Loucy (cell line): ENCODE measurements at regions not wholly inside any gene's neighbourhood (a gene's known extent, or its start where the extent isn't known, plus 50 kb on each side); places are given as distances from the start of the nearest gene placed in this dataset.

Source experiments
- H2AFZ ChIP-seq: fragments of 200-600 bp; sonication (generic); 2 replicates; pipeline ENCODE4 v1.6.0; 2016; ENCODE audit warnings: antibody characterized with exemption, mild to moderate bottlenecking, low read length, moderate library complexity
- H3F3A ChIP-seq: fragments of 200-600 bp; 2 replicates; pipeline ENCODE4 v1.6.0; 2016; ENCODE audit warnings: antibody characterized with exemption, low read depth, mild to moderate bottlenecking
- H3K27me3 ChIP-seq: fragments of 200-600 bp; sonication (generic); 2 replicates; pipeline ENCODE4 v1.6.1; 2014; ENCODE audit warnings: low read length, mild to moderate bottlenecking; ENCODE audit not compliant: insufficient read depth, poor library complexity, severe bottlenecking
- H3K36me3 ChIP-seq: fragments of 200-600 bp; sonication (generic); 2 replicates; pipeline ENCODE4 v1.6.1; 2016; ENCODE audit warnings: low read length; ENCODE audit not compliant: insufficient read depth
- H3K4me1 ChIP-seq: fragments of 200-600 bp; sonication (generic); 2 replicates; pipeline ENCODE4 v1.5.1; 2014; ENCODE audit warnings: low read length, mild to moderate bottlenecking; ENCODE audit not compliant: insufficient read depth, poor library complexity, severe bottlenecking
- H3K4me2 ChIP-seq: fragments of 200-600 bp; sonication (generic); 2 replicates; pipeline ENCODE4 v1.6.0; 2014; ENCODE audit warnings: antibody characterized with exemption, low read length, low read depth, mild to moderate bottlenecking; ENCODE audit not compliant: poor library complexity, severe bottlenecking
- H3K4me3 ChIP-seq: fragments of 200-600 bp; sonication (generic); 2 replicates; pipeline ENCODE4 v1.5.1; 2014; ENCODE audit warnings: low read length, mild to moderate bottlenecking, mixed read lengths; ENCODE audit not compliant: poor library complexity, severe bottlenecking
- H3K79me2 ChIP-seq: fragments of 200-600 bp; sonication (generic); 2 replicates; pipeline ENCODE4 v1.6.1; 2014; ENCODE audit warnings: low read length; ENCODE audit not compliant: insufficient read depth
- H3K9ac ChIP-seq: fragments of 200-600 bp; sonication (generic); 2 replicates; pipeline ENCODE4 v1.6.0; 2014; ENCODE audit warnings: mild to moderate bottlenecking, low read depth, low read length, moderate library complexity; ENCODE audit not compliant: poor library complexity, severe bottlenecking
- H3K9me2 ChIP-seq: fragments of 200-600 bp; sonication (generic); replicated peaks from 2 replicates; pipeline ENCODE4 v1.6.1; 2016; ENCODE audit warnings: low read depth, low read length, mixed read lengths
- H3K9me3 ChIP-seq: fragments of 200-600 bp; sonication (generic); 2 replicates; pipeline ENCODE4 v1.6.1; 2014; ENCODE audit warnings: mild to moderate bottlenecking, antibody characterized with exemption, low read length, low read depth; ENCODE audit not compliant: insufficient read depth
- H4K20me1 ChIP-seq: fragments of 200-600 bp; sonication (generic); 2 replicates; pipeline ENCODE4 v1.6.0; 2014; ENCODE audit warnings: antibody characterized with exemption, low read length, mild to moderate bottlenecking; ENCODE audit not compliant: insufficient read depth, poor library complexity, severe bottlenecking
- EZH2phosphoT487 ChIP-seq: fragments of 200-600 bp; IDR thresholded peaks from 2 replicates; pipeline ENCODE4 v1.6.1; 2018; ENCODE audit warnings: antibody characterized with exemption, mild to moderate bottlenecking, moderate library complexity, borderline replicate concordance
- TF ChIP-seq, protein P1 (sequence below): fragments of 200-600 bp; sonication (generic); conservative IDR thresholded peaks from 2 replicates; pipeline ENCODE4 v1.5.1; 2014; ENCODE audit warnings: mild to moderate bottlenecking, antibody characterized with exemption, low read length

- Histone ChIP-seq H3K9ac (no peak overlapping the region), H3F3A (no peaks in the 10 kb centered on the region), H3K36me3 (no peaks in the 10 kb centered on the region), H2AFZ (no peak overlapping the region), H3K4me3 (no peak overlapping the region), H3K4me2 (no peak overlapping the region), H3K27me3 (no peaks in the 10 kb centered on the region), H3K79me2 (no peaks in the 10 kb centered on the region), H3K9me2 (no peaks in the 10 kb centered on the region), H3K4me1 (peaks cover 21% of the 10 kb centered on the region), H4K20me1 (no peaks in the 10 kb centered on the region), H3K9me3 (no peaks in the 10 kb centered on the region)
- TF ChIP-seq, protein P1, sequence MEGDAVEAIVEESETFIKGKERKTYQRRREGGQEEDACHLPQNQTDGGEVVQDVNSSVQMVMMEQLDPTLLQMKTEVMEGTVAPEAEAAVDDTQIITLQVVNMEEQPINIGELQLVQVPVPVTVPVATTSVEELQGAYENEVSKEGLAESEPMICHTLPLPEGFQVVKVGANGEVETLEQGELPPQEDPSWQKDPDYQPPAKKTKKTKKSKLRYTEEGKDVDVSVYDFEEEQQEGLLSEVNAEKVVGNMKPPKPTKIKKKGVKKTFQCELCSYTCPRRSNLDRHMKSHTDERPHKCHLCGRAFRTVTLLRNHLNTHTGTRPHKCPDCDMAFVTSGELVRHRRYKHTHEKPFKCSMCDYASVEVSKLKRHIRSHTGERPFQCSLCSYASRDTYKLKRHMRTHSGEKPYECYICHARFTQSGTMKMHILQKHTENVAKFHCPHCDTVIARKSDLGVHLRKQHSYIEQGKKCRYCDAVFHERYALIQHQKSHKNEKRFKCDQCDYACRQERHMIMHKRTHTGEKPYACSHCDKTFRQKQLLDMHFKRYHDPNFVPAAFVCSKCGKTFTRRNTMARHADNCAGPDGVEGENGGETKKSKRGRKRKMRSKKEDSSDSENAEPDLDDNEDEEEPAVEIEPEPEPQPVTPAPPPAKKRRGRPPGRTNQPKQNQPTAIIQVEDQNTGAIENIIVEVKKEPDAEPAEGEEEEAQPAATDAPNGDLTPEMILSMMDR, result no peak
- TF ChIP-seq EZH2phosphoT487, result no peak
Observed at GRCh38 chr2:12432985-12433625, 283.6 kb upstream of the TRIB2 start.

- Histone ChIP-seq H3K9ac (no peak overlapping the region), H3K4me3 (no peak overlapping the region), H3K27me3 (no peaks in the 10 kb centered on the region), H2AFZ (no peak overlapping the region), H3F3A (no peaks in the 10 kb centered on the region), H3K36me3 (no peaks in the 10 kb centered on the region), H3K4me2 (no peak overlapping the region), H3K9me3 (no peaks in the 10 kb centered on the region), H3K4me1 (peaks cover 21% of the 10 kb centered on the region), H3K79me2 (no peaks in the 10 kb centered on the region), H4K20me1 (no peaks in the 10 kb centered on the region), H3K9me2 (no peaks in the 10 kb centered on the region)
- TF ChIP-seq, protein P1, result peak; percentile 55
- no peak for TF ChIP-seq EZH2phosphoT487
Observed at GRCh38 chr2:12433626-12433990, 283.1 kb upstream of the TRIB2 start.

GRCh38 chr2:12434630-12435098, 282.1 kb upstream of the TRIB2 start:
- Histone ChIP-seq H3K27me3 (no peaks in the 10 kb centered on the region), H3K9me2 (no peaks in the 10 kb centered on the region), H3K4me3 (no peak overlapping the region), H3K4me1 (peaks cover 27% of the 10 kb centered on the region), H3K36me3 (no peaks in the 10 kb centered on the region), H2AFZ (no peak overlapping the region), H3K9ac (no peak overlapping the region), H3K4me2 (no peak overlapping the region), H4K20me1 (no peaks in the 10 kb centered on the region), H3K9me3 (no peaks in the 10 kb centered on the region), H3K79me2 (no peaks in the 10 kb centered on the region), H3F3A (no peaks in the 10 kb centered on the region)
- TF ChIP-seq, protein P1, result no peak
- no peak for TF ChIP-seq EZH2phosphoT487
